WTC11 (cell line): ENCODE measurements at regions not wholly inside any gene's neighbourhood (a gene's known extent, or its start where the extent isn't known, plus 50 kb on each side); places are given as distances from the start of the nearest gene placed in this dataset.

Experiments
- ATAC-seq: fragments of 200-7000 bp; cut with Tn5 transposase; 2 replicates; pipeline ENCODE4 v1.10.0; 2021; ENCODE audit warnings: mild to moderate bottlenecking, moderate library complexity
- CTCF ChIA-PET: fragments of 300-600 bp; sonication (Branson Sonifier 250); formaldehyde crosslinking; loops from one replicate; lab custom pipeline; 2021; ENCODE audit warnings: antibody characterized with exemption; lab: Charles Lee
- POLR2A ChIA-PET: fragments of 350-600 bp; sonication (Branson Sonifier 250); formaldehyde crosslinking; loops from one replicate; lab custom pipeline; 2021; ENCODE audit warnings: antibody characterized with exemption; lab: Charles Lee
- DNase-seq: peaks from one replicate; pipeline ENCODE4 v3.0.0; 2021; ENCODE audit warnings: low spot score
- H3K27ac Mint-ChIP-seq: 2 replicates; pipeline ENCODE4 v1.8.0; 2021; ENCODE audit warnings: mixed read lengths
- H3K27me3 Mint-ChIP-seq: 2 replicates; pipeline ENCODE4 v1.8.0; 2021; ENCODE audit warnings: low read depth, mild to moderate bottlenecking, moderate library complexity, mixed read lengths
- H3K36me3 Mint-ChIP-seq: 2 replicates; pipeline ENCODE4 v1.8.0; 2021; ENCODE audit warnings: mixed read lengths
- H3K4me1 Mint-ChIP-seq: 2 replicates; pipeline ENCODE4 v1.8.0; 2022; ENCODE audit warnings: mixed read lengths
- H3K4me3 Mint-ChIP-seq: 2 replicates; pipeline ENCODE4 v1.8.0; 2021; ENCODE audit warnings: mild to moderate bottlenecking, moderate library complexity, mixed read lengths
- H3K9me3 Mint-ChIP-seq: 2 replicates; pipeline ENCODE4 v1.8.0; 2021; ENCODE audit warnings: mixed read lengths
- CBFB ChIP-seq: sonication (generic); formaldehyde crosslinking; IDR thresholded peaks from 2 replicates; pipeline ENCODE4 v1.8.1; 2022; ENCODE audit warnings: mild to moderate bottlenecking, low read depth, missing genetic modification reagents
- GABPB1 ChIP-seq: sonication (generic); formaldehyde crosslinking; IDR thresholded peaks from 2 replicates; pipeline ENCODE4 v1.8.1; 2023; ENCODE audit warnings: mild to moderate bottlenecking, missing genetic modification reagents
- GRHL2 ChIP-seq: fragments of 250-450 bp; sonication (Bioruptor Pico); IDR thresholded peaks from 2 replicates; pipeline ENCODE4 v1.8.0; 2022; ENCODE audit warnings: mild to moderate bottlenecking, moderate library complexity; ENCODE audit not compliant: insufficient replicate concordance, severe bottlenecking
- HMGA2 ChIP-seq: fragments of 250-450 bp; sonication (Bioruptor Pico); IDR thresholded peaks from 2 replicates; pipeline ENCODE4 v1.4.0; 2021; ENCODE audit warnings: mild to moderate bottlenecking, moderate library complexity
- IRF1 ChIP-seq: sonication (generic); formaldehyde crosslinking; IDR thresholded peaks from 2 replicates; pipeline ENCODE4 v1.8.0; 2023; ENCODE audit warnings: missing genetic modification reagents
- JAZF1 ChIP-seq: fragments of 250-450 bp; sonication (Bioruptor Pico); IDR thresholded peaks from 2 replicates; pipeline ENCODE4 v1.9.0; 2021; ENCODE audit warnings: moderate library complexity, mild to moderate bottlenecking, inconsistent platforms
- MLX ChIP-seq: sonication (generic); formaldehyde crosslinking; IDR thresholded peaks from 2 replicates; pipeline ENCODE4 v1.8.1; 2023; ENCODE audit warnings: mild to moderate bottlenecking, missing genetic modification reagents, moderate library complexity
- NR3C1 ChIP-seq: sonication (generic); formaldehyde crosslinking; conservative IDR thresholded peaks from 2 replicates; pipeline ENCODE4 v1.8.1; 2023; ENCODE audit warnings: low read depth, mild to moderate bottlenecking, missing genetic modification reagents
- ZNF423 ChIP-seq: fragments of 250-450 bp; sonication (Bioruptor Pico); IDR thresholded peaks from 2 replicates; pipeline ENCODE4 v2.1.2; 2022; ENCODE audit warnings: mild to moderate bottlenecking, moderate library complexity
- ZNF532 ChIP-seq: fragments of 250-450 bp; sonication (Bioruptor Pico); IDR thresholded peaks from 2 replicates; pipeline ENCODE4 v1.9.0; 2021; ENCODE audit warnings: mild to moderate bottlenecking, borderline replicate concordance
- TF ChIP-seq, protein P1 (sequence below): sonication (generic); formaldehyde crosslinking; IDR thresholded peaks from 2 replicates; pipeline ENCODE4 v1.8.0; 2022; ENCODE audit warnings: mild to moderate bottlenecking, missing genetic modification reagents
- TF ChIP-seq, protein P2 (sequence below): sonication (generic); formaldehyde crosslinking; IDR thresholded peaks from 2 replicates; pipeline ENCODE4 v1.8.0; 2023; ENCODE audit warnings: missing genetic modification reagents, mild to moderate bottlenecking, borderline replicate concordance
- TF ChIP-seq, protein P3 (sequence below): sonication (generic); formaldehyde crosslinking; IDR thresholded peaks from 2 replicates; pipeline ENCODE4 v1.8.0; 2023; ENCODE audit warnings: mild to moderate bottlenecking, missing genetic modification reagents
- TF ChIP-seq, protein P4 (sequence below): fragments of 250-450 bp; sonication (Bioruptor Pico); IDR thresholded peaks from 2 replicates; pipeline ENCODE4 v1.9.0; 2021; ENCODE audit warnings: mild to moderate bottlenecking
- TF ChIP-seq, protein P5 (sequence below): sonication (generic); formaldehyde crosslinking; IDR thresholded peaks from 2 replicates; pipeline ENCODE4 v1.8.1; 2023; ENCODE audit warnings: mild to moderate bottlenecking, moderate library complexity, missing genetic modification reagents

- TF ChIP-seq, protein P1, sequence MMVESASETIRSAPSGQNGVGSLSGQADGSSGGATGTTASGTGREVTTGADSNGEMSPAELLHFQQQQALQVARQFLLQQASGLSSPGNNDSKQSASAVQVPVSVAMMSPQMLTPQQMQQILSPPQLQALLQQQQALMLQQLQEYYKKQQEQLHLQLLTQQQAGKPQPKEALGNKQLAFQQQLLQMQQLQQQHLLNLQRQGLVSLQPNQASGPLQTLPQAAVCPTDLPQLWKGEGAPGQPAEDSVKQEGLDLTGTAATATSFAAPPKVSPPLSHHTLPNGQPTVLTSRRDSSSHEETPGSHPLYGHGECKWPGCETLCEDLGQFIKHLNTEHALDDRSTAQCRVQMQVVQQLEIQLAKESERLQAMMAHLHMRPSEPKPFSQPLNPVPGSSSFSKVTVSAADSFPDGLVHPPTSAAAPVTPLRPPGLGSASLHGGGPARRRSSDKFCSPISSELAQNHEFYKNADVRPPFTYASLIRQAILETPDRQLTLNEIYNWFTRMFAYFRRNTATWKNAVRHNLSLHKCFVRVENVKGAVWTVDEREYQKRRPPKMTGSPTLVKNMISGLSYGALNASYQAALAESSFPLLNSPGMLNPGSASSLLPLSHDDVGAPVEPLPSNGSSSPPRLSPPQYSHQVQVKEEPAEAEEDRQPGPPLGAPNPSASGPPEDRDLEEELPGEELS (CRISPR knock-in tag): no peak
- no peak for TF ChIP-seq CBFB
- TF ChIP-seq, all 79 proteins: peak for 0
Observed at GRCh38 chr20:24362080-24362479, 107.3 kb upstream of the SYNDIG1 start (continued).

- Mint-ChIP-seq H3K4me1 (peaks cover 17% of the 10 kb centered on the region), H3K36me3 (peaks cover 4% of the 10 kb centered on the region), H3K27ac (no peak overlapping the region), H3K4me3 (no peak overlapping the region), H3K9me3 (peaks cover 11% of the 10 kb centered on the region), H3K27me3 (peaks cover 3% of the 10 kb centered on the region; the same call in 1 of the 2 replicates)
- CTCF ChIA-PET: no interaction called here
- DNase-seq: no peak
- no peak for ATAC-seq
- POLR2A ChIA-PET: no interaction called here
- no peak for TF ChIP-seq JAZF1 (CRISPR knock-in tag)
- no peak for TF ChIP-seq HMGA2 (CRISPR knock-in tag)
- TF ChIP-seq ZNF423 (CRISPR knock-in tag): no peak
- TF ChIP-seq, protein P2, sequence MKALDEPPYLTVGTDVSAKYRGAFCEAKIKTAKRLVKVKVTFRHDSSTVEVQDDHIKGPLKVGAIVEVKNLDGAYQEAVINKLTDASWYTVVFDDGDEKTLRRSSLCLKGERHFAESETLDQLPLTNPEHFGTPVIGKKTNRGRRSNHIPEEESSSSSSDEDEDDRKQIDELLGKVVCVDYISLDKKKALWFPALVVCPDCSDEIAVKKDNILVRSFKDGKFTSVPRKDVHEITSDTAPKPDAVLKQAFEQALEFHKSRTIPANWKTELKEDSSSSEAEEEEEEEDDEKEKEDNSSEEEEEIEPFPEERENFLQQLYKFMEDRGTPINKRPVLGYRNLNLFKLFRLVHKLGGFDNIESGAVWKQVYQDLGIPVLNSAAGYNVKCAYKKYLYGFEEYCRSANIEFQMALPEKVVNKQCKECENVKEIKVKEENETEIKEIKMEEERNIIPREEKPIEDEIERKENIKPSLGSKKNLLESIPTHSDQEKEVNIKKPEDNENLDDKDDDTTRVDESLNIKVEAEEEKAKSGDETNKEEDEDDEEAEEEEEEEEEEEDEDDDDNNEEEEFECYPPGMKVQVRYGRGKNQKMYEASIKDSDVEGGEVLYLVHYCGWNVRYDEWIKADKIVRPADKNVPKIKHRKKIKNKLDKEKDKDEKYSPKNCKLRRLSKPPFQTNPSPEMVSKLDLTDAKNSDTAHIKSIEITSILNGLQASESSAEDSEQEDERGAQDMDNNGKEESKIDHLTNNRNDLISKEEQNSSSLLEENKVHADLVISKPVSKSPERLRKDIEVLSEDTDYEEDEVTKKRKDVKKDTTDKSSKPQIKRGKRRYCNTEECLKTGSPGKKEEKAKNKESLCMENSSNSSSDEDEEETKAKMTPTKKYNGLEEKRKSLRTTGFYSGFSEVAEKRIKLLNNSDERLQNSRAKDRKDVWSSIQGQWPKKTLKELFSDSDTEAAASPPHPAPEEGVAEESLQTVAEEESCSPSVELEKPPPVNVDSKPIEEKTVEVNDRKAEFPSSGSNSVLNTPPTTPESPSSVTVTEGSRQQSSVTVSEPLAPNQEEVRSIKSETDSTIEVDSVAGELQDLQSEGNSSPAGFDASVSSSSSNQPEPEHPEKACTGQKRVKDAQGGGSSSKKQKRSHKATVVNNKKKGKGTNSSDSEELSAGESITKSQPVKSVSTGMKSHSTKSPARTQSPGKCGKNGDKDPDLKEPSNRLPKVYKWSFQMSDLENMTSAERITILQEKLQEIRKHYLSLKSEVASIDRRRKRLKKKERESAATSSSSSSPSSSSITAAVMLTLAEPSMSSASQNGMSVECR (CRISPR knock-in tag): no peak
- TF ChIP-seq, protein P3, sequence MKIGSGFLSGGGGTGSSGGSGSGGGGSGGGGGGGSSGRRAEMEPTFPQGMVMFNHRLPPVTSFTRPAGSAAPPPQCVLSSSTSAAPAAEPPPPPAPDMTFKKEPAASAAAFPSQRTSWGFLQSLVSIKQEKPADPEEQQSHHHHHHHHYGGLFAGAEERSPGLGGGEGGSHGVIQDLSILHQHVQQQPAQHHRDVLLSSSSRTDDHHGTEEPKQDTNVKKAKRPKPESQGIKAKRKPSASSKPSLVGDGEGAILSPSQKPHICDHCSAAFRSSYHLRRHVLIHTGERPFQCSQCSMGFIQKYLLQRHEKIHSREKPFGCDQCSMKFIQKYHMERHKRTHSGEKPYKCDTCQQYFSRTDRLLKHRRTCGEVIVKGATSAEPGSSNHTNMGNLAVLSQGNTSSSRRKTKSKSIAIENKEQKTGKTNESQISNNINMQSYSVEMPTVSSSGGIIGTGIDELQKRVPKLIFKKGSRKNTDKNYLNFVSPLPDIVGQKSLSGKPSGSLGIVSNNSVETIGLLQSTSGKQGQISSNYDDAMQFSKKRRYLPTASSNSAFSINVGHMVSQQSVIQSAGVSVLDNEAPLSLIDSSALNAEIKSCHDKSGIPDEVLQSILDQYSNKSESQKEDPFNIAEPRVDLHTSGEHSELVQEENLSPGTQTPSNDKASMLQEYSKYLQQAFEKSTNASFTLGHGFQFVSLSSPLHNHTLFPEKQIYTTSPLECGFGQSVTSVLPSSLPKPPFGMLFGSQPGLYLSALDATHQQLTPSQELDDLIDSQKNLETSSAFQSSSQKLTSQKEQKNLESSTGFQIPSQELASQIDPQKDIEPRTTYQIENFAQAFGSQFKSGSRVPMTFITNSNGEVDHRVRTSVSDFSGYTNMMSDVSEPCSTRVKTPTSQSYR (CRISPR knock-in tag): no peak
- TF ChIP-seq ZNF532 (CRISPR knock-in tag): no peak
- TF ChIP-seq, protein P4, sequence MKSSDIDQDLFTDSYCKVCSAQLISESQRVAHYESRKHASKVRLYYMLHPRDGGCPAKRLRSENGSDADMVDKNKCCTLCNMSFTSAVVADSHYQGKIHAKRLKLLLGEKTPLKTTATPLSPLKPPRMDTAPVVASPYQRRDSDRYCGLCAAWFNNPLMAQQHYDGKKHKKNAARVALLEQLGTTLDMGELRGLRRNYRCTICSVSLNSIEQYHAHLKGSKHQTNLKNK (CRISPR knock-in tag): no peak
- no peak for TF ChIP-seq GABPB1 (CRISPR knock-in tag)
- no peak for TF ChIP-seq NR3C1 (CRISPR knock-in tag)
- TF ChIP-seq IRF1: no peak
- no peak for TF ChIP-seq MLX (CRISPR knock-in tag)
- TF ChIP-seq, protein P5, sequence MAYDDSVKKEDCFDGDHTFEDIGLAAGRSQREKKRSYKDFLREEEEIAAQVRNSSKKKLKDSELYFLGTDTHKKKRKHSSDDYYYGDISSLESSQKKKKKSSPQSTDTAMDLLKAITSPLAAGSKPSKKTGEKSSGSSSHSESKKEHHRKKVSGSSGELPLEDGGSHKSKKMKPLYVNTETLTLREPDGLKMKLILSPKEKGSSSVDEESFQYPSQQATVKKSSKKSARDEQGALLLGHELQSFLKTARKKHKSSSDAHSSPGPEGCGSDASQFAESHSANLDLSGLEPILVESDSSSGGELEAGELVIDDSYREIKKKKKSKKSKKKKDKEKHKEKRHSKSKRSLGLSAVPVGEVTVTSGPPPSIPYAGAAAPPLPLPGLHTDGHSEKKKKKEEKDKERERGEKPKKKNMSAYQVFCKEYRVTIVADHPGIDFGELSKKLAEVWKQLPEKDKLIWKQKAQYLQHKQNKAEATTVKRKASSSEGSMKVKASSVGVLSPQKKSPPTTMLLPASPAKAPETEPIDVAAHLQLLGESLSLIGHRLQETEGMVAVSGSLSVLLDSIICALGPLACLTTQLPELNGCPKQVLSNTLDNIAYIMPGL (CRISPR knock-in tag): no peak
- no peak for TF ChIP-seq GRHL2
Observed at GRCh38 chr20:24361541-24361940, 107.9 kb upstream of the SYNDIG1 start.
